M059J (cell line): ENCODE measurements at regions not wholly inside any gene's neighbourhood (a gene's known extent, or its start where the extent isn't known, plus 50 kb on each side); places are given as distances from the start of the nearest gene placed in this dataset.

ENCODE experiments used
- DNase-seq: peaks from one replicate; pipeline ENCODE4 v3.0.0-alpha.2; 2012; ENCODE audit warnings: low read depth

- DNase-seq, result no peak
These were observed 179.7 kb upstream of the LPP start for GRCh38 chr3:187973977-187974870.

- no peak for DNase-seq
These were observed 179.1 kb upstream of the LPP start for GRCh38 chr3:187974871-187975271.

GRCh38 chr3:187975561-187976364, 178.2 kb upstream of the LPP start:
- DNase-seq, result peak; percentile 88

- peak; percentile 25 for DNase-seq
These were observed 177.5 kb upstream of the LPP start for GRCh38 chr3:187976365-187976900.

GRCh38 chr3:187977659-187978058, 176.3 kb upstream of the LPP start:
- DNase-seq, result no peak

GRCh38 chr3:187978433-187979011, 175.4 kb upstream of the LPP start:
- peak; percentile 33 for DNase-seq

GRCh38 chr3:187979564-187979963, 174.4 kb upstream of the LPP start:
- DNase-seq, result no peak

GRCh38 chr3:187980861-187981260, 173.1 kb upstream of the LPP start:
- DNase-seq, result no peak

- DNase-seq, result no peak
These were observed 171.8 kb upstream of the LPP start for GRCh38 chr3:187982142-187982541.

GRCh38 chr3:187983484-187984124, 170.4 kb upstream of the LPP start:
- DNase-seq, result no peak

GRCh38 chr3:187985647-187986046, 168.3 kb upstream of the LPP start:
- peak; percentile 28 for DNase-seq

- peak; percentile 98 for DNase-seq
These were observed 167.4 kb upstream of the LPP start for GRCh38 chr3:187986514-187986934.

GRCh38 chr3:187987187-187987586, 166.8 kb upstream of the LPP start:
- no peak for DNase-seq

GRCh38 chr3:187987924-187988323, 166.0 kb upstream of the LPP start:
- DNase-seq, result no peak

GRCh38 chr3:187989575-187990153, 164.3 kb upstream of the LPP start:
- no peak for DNase-seq

GRCh38 chr3:187992609-187993008, 161.3 kb upstream of the LPP start:
- no peak for DNase-seq

- peak; percentile 90 for DNase-seq
These were observed 159.5 kb upstream of the LPP start for GRCh38 chr3:187994221-187995042.

GRCh38 chr3:187995043-187995400, 158.9 kb upstream of the LPP start:
- DNase-seq, result no peak

- DNase-seq, result no peak
These were observed 158.3 kb upstream of the LPP start for GRCh38 chr3:187995667-187996066.

- no peak for DNase-seq
These were observed 157.3 kb upstream of the LPP start for GRCh38 chr3:187996609-187997008.

GRCh38 chr3:187997490-187997889, 156.5 kb upstream of the LPP start:
- DNase-seq, result no peak
